ENCODE measurements at regions not wholly inside any gene's neighbourhood (a gene's known extent, or its start where the extent isn't known, plus 50 kb on each side); places are given as distances from the start of the nearest gene placed in this dataset.

GRCh38 chrX:33330798-33331197, 119.4 kb upstream of the DMD start:
- Histone ChIP-seq H3K4me2 (ENCODE audit: low read length) (no peak overlapping the region), H3K27me3 (ENCODE audit: control insufficient read depth, insufficient read depth, low read length) (no peaks in the 10 kb centered on the region), H3K36me3 (ENCODE audit: insufficient read depth, low read length) (no peaks in the 10 kb centered on the region), H3K9ac (ENCODE audit: low read depth, low read length) (no peak overlapping the region), H3K4me1 (ENCODE audit: control insufficient read depth, insufficient read depth, low read length) (peaks cover 8% of the 10 kb centered on the region), H3K9me3 (replicated peaks; ENCODE audit: low read length) (no peaks in the 10 kb centered on the region), H3K4me3 (ENCODE audit: low read length) (no peak overlapping the region)

GRCh38 chrX:33324099-33324498, 112.8 kb upstream of the DMD start:
- Histone ChIP-seq H3K36me3 (ENCODE audit: insufficient read depth, low read length) (no peaks in the 10 kb centered on the region), H3K9me3 (replicated peaks; ENCODE audit: low read length) (no peaks in the 10 kb centered on the region), H3K4me3 (ENCODE audit: low read length) (no peak overlapping the region), H3K27me3 (ENCODE audit: control insufficient read depth, insufficient read depth, low read length) (no peaks in the 10 kb centered on the region), H3K4me2 (ENCODE audit: low read length) (no peak overlapping the region), H3K4me1 (ENCODE audit: control insufficient read depth, insufficient read depth, low read length) (peaks cover 6% of the 10 kb centered on the region), H3K9ac (ENCODE audit: low read depth, low read length) (no peak overlapping the region)

GRCh38 chrX:33307911-33308354, 96.6 kb upstream of the DMD start:
- Histone ChIP-seq H3K4me3 (ENCODE audit: low read length) (no peak overlapping the region), H3K4me2 (ENCODE audit: low read length) (peak overlapping the region; percentile 20), H3K9me3 (replicated peaks; ENCODE audit: low read length) (no peaks in the 10 kb centered on the region), H3K36me3 (ENCODE audit: insufficient read depth, low read length) (no peaks in the 10 kb centered on the region), H3K4me1 (ENCODE audit: control insufficient read depth, insufficient read depth, low read length) (peaks cover 11% of the 10 kb centered on the region), H3K9ac (ENCODE audit: low read depth, low read length) (peak overlapping the region; percentile 51), H3K27me3 (ENCODE audit: control insufficient read depth, insufficient read depth, low read length) (no peaks in the 10 kb centered on the region)

GRCh38 chrX:33298622-33299021, 87.3 kb upstream of the DMD start:
- Histone ChIP-seq H3K27me3 (ENCODE audit: control insufficient read depth, insufficient read depth, low read length) (no peaks in the 10 kb centered on the region), H3K4me1 (ENCODE audit: control insufficient read depth, insufficient read depth, low read length) (no peaks in the 10 kb centered on the region), H3K9ac (ENCODE audit: low read depth, low read length) (no peak overlapping the region), H3K4me3 (ENCODE audit: low read length) (no peak overlapping the region), H3K9me3 (replicated peaks; ENCODE audit: low read length) (no peaks in the 10 kb centered on the region), H3K36me3 (ENCODE audit: insufficient read depth, low read length) (no peaks in the 10 kb centered on the region), H3K4me2 (ENCODE audit: low read length) (no peak overlapping the region)

- no peak overlapping the region for H3K4me2 ChIP-seq (ENCODE audit: low read length)
These were observed 74.2 kb upstream of the DMD start for GRCh38 chrX:33285550-33285949.

GRCh38 chrX:33277046-33277445, 65.7 kb upstream of the DMD start:
- Histone ChIP-seq H3K4me1 (ENCODE audit: control insufficient read depth, insufficient read depth, low read length) (no peaks in the 10 kb centered on the region), H3K9me3 (replicated peaks; ENCODE audit: low read length) (no peaks in the 10 kb centered on the region), H3K36me3 (ENCODE audit: insufficient read depth, low read length) (no peaks in the 10 kb centered on the region), H3K9ac (ENCODE audit: low read depth, low read length) (no peak overlapping the region), H3K4me2 (ENCODE audit: low read length) (no peak overlapping the region), H3K4me3 (ENCODE audit: low read length) (no peak overlapping the region), H3K27me3 (ENCODE audit: control insufficient read depth, insufficient read depth, low read length) (no peaks in the 10 kb centered on the region)

More at GRCh38 chrX:33285550-33285949, 74.2 kb upstream of the DMD start:
- Histone ChIP-seq H3K27me3 (ENCODE audit: control insufficient read depth, insufficient read depth, low read length) (no peaks in the 10 kb centered on the region), H3K9ac (ENCODE audit: low read depth, low read length) (no peak overlapping the region), H3K9me3 (replicated peaks; ENCODE audit: low read length) (no peaks in the 10 kb centered on the region), H3K4me3 (ENCODE audit: low read length) (no peak overlapping the region), H3K4me1 (ENCODE audit: control insufficient read depth, insufficient read depth, low read length) (no peaks in the 10 kb centered on the region), H3K36me3 (ENCODE audit: insufficient read depth, low read length) (no peaks in the 10 kb centered on the region)

- Histone ChIP-seq H3K4me1 (ENCODE audit: control insufficient read depth, insufficient read depth, low read length) (no peaks in the 10 kb centered on the region), H3K9me3 (replicated peaks; ENCODE audit: low read length) (no peaks in the 10 kb centered on the region), H3K4me2 (ENCODE audit: low read length) (no peak overlapping the region), H3K36me3 (ENCODE audit: insufficient read depth, low read length) (no peaks in the 10 kb centered on the region), H3K4me3 (ENCODE audit: low read length) (no peak overlapping the region), H3K27me3 (ENCODE audit: control insufficient read depth, insufficient read depth, low read length) (no peaks in the 10 kb centered on the region), H3K9ac (ENCODE audit: low read depth, low read length) (no peak overlapping the region)
These were observed 62.2 kb upstream of the DMD start for GRCh38 chrX:33273535-33273934.

GRCh38 chrX:33272986-33273385, 61.6 kb upstream of the DMD start:
- H3K9me3 ChIP-seq (replicated peaks; ENCODE audit: low read length) = no peaks in the 10 kb centered on the region
- H3K9ac ChIP-seq (ENCODE audit: low read depth, low read length) = no peak overlapping the region

More at GRCh38 chrX:33272986-33273385, 61.6 kb upstream of the DMD start:
- H3K4me1 ChIP-seq (ENCODE audit: control insufficient read depth, insufficient read depth, low read length) = no peaks in the 10 kb centered on the region
- no peak overlapping the region for H3K4me2 ChIP-seq (ENCODE audit: low read length)
- H3K4me3 ChIP-seq (ENCODE audit: low read length) = no peak overlapping the region
- no peaks in the 10 kb centered on the region for H3K36me3 ChIP-seq (ENCODE audit: insufficient read depth, low read length)
- H3K27me3 ChIP-seq (ENCODE audit: control insufficient read depth, insufficient read depth, low read length) = no peaks in the 10 kb centered on the region

All from skeletal muscle satellite cell (primary cell).